A549 (cell line): ENCODE measurements at regions not wholly inside any gene's neighbourhood (a gene's known extent, or its start where the extent isn't known, plus 50 kb on each side); places are given as distances from the start of the nearest gene placed in this dataset.

ENCODE experiments used
- ATAC-seq, 2 experiments: fragments of 200-7000 bp in 1 of 2; fragments of >200 bp in 1 of 2; cut with Nextera tagmentation in 1 of 2; cut with Tn5 transposase in 1 of 2; 3 replicates each; pipeline versions ENCODE4 v1.8.0 to v1.9.1; 2018 to 2020; ENCODE audit warnings: mild to moderate bottlenecking in 1 of 2, moderate library complexity in 1 of 2
- CTCF ChIA-PET: fragments of 300-600 bp; sonication (Branson Sonifier 250); formaldehyde crosslinking; extraction: SDS; loops from one replicate; lab custom pipeline; 2021; ENCODE audit warnings: antibody characterized with exemption, inconsistent platforms; lab: Yijun Ruan, JAX
- POLR2A ChIA-PET: fragments of 350-600 bp; formaldehyde crosslinking; extraction: SDS; loops from one replicate; lab custom pipeline; 2021; ENCODE audit warnings: antibody characterized with exemption, inconsistent platforms; lab: Yijun Ruan, JAX
- DNase-seq, 2 experiments: peaks; one replicate each; pipeline versions ENCODE4 v3.0.0 to v3.0.0-alpha.2; 2011 to 2016; ENCODE audit warnings: low read depth in 1 of 2, low spot score in 1 of 2
- FAIRE-seq: peaks from 2 replicates; lab custom pipeline; 2011; peaks lifted over from hg19 to GRCh38; lab: Jason Lieb, UNC
- H3K27ac ChIP-seq, 2 experiments: fragments of >200 bp; sonication (Bioruptor Twin); formaldehyde crosslinking; 3 replicates each; pipeline ENCODE4 v1.5.1; 2016 to 2017
- H3K4me1 ChIP-seq: fragments of >200 bp; sonication (Bioruptor Twin); formaldehyde crosslinking; 3 replicates; pipeline ENCODE4 v1.6.1; 2016
- H3K4me2 ChIP-seq: fragments of >200 bp; sonication (Bioruptor Twin); formaldehyde crosslinking; 3 replicates; pipeline ENCODE4 v1.6.1; 2016
- H3K4me3 ChIP-seq: fragments of >200 bp; sonication (Bioruptor Twin); formaldehyde crosslinking; 3 replicates; pipeline ENCODE4 v1.5.1; 2016
- H3K9me3 ChIP-seq: fragments of >200 bp; sonication (Bioruptor Twin); formaldehyde crosslinking; 3 replicates; pipeline ENCODE4 v1.6.1; 2016
- CBX8 ChIP-seq: fragments of 200-600 bp; sonication (generic); IDR thresholded peaks from 2 replicates; pipeline ENCODE4 v1.6.1; 2016
- CEBPB ChIP-seq, 2 experiments: fragments of >200 bp in 1 of 2; sonication (Bioruptor Twin) in 1 of 2; formaldehyde crosslinking in 1 of 2; IDR thresholded peaks; 2 replicates each; pipeline ENCODE4 v1.6.1; 2012 to 2016
- CTCF ChIP-seq: fragments of >200 bp; sonication (Bioruptor Twin); formaldehyde crosslinking; IDR thresholded peaks from 3 replicates; pipeline ENCODE4 v1.5.1; 2016
- E2F6 ChIP-seq: IDR thresholded peaks from 2 replicates; pipeline ENCODE4 v1.6.1; 2012; ENCODE audit warnings: low read depth, borderline replicate concordance
- EP300 ChIP-seq, 2 experiments: fragments of >200 bp; sonication (Bioruptor Twin); formaldehyde crosslinking; IDR thresholded peaks; 2 replicates in 1 of 2; 3 replicates in 1 of 2; pipeline ENCODE4 v1.6.1; 2016 to 2017
- FOSB ChIP-seq: fragments of 250-450 bp; sonication (Bioruptor Pico); IDR thresholded peaks from 2 replicates; pipeline ENCODE4 v1.5.0; 2020; ENCODE audit warnings: mild to moderate bottlenecking, moderate library complexity
- HMGXB4 ChIP-seq: fragments of 250-450 bp; sonication (Bioruptor Pico); IDR thresholded peaks from 2 replicates; pipeline ENCODE4 v1.5.0; 2021; ENCODE audit warnings: mild to moderate bottlenecking, moderate library complexity, borderline replicate concordance
- HOXA7 ChIP-seq: fragments of 250-450 bp; sonication (Bioruptor Pico); IDR thresholded peaks from 2 replicates; pipeline ENCODE4 v1.5.0; 2020; ENCODE audit warnings: mild to moderate bottlenecking, moderate library complexity
- HOXB13 ChIP-seq: fragments of 250-450 bp; sonication (Bioruptor Pico); IDR thresholded peaks from 2 replicates; pipeline ENCODE4 v1.5.0; 2020; ENCODE audit warnings: low read depth, mild to moderate bottlenecking, moderate library complexity
- JUNB ChIP-seq: fragments of >200 bp; sonication (Bioruptor Twin); formaldehyde crosslinking; IDR thresholded peaks from 2 replicates; pipeline ENCODE4 v1.6.1; 2016
- MAZ ChIP-seq: fragments of 150-350 bp; IDR thresholded peaks from 2 replicates; pipeline ENCODE4 v1.6.1; 2014; ENCODE audit warnings: antibody characterized with exemption, low read depth, low read length, borderline replicate concordance
- NR3C1 ChIP-seq: fragments of >200 bp; sonication (Bioruptor Twin); formaldehyde crosslinking; IDR thresholded peaks from 3 replicates; pipeline ENCODE4 v1.6.1; 2017
- PBX3 ChIP-seq: IDR thresholded peaks from 2 replicates; pipeline ENCODE4 v1.6.1; 2012
- PHF8 ChIP-seq: fragments of 200-600 bp; sonication (generic); IDR thresholded peaks from 2 replicates; pipeline ENCODE4 v1.6.1; 2016; ENCODE audit warnings: low read depth, mild to moderate bottlenecking, antibody characterized with exemption, moderate library complexity, borderline replicate concordance
- POLR2AphosphoS2 ChIP-seq: conservative IDR thresholded peaks from 2 replicates; pipeline ENCODE4 v1.6.1; 2012; ENCODE audit warnings: low read length, improper control_type of control experiment, inconsistent platforms
- RAD21 ChIP-seq, 2 experiments: fragments of >200 bp in 1 of 2; sonication (Bioruptor Twin) in 1 of 2; formaldehyde crosslinking in 1 of 2; IDR thresholded peaks in 1 of 2; conservative IDR thresholded peaks in 1 of 2; 2 replicates in 1 of 2; 3 replicates in 1 of 2; pipeline ENCODE4 v1.6.1; 2012 to 2018; ENCODE audit warnings: inconsistent platforms in 1 of 2
- RARB ChIP-seq: fragments of 250-450 bp; sonication (Bioruptor Pico); IDR thresholded peaks from 2 replicates; pipeline ENCODE4 v1.8.0; 2021; ENCODE audit warnings: mild to moderate bottlenecking, moderate library complexity
- REST ChIP-seq: fragments of 200-600 bp; sonication (generic); IDR thresholded peaks from 2 replicates; pipeline ENCODE4 v1.6.1; 2016; ENCODE audit warnings: antibody characterized with exemption, mild to moderate bottlenecking, moderate library complexity
- RFX5 ChIP-seq: fragments of 450-650 bp; IDR thresholded peaks from 2 replicates; pipeline ENCODE4 v1.7.1; 2014; ENCODE audit warnings: antibody characterized with exemption, mild to moderate bottlenecking, moderate library complexity
- SMC3 ChIP-seq: fragments of >200 bp; sonication (Bioruptor Twin); formaldehyde crosslinking; IDR thresholded peaks from 3 replicates; pipeline ENCODE4 v1.6.1; 2018; ENCODE audit warnings: inconsistent platforms
- TFCP2L1 ChIP-seq: fragments of 250-450 bp; sonication (Bioruptor Pico); IDR thresholded peaks from 2 replicates; pipeline ENCODE4 v1.5.0; 2021; ENCODE audit warnings: mild to moderate bottlenecking
- ZNF302 ChIP-seq: fragments of 250-450 bp; sonication (Bioruptor Pico); IDR thresholded peaks from 2 replicates; pipeline ENCODE4 v1.9.0; 2021; ENCODE audit warnings: inconsistent platforms, mild to moderate bottlenecking, moderate library complexity
- ZSCAN20 ChIP-seq: fragments of 250-450 bp; sonication (Bioruptor Pico); IDR thresholded peaks from 2 replicates; pipeline ENCODE4 v1.8.0; 2022; ENCODE audit warnings: mild to moderate bottlenecking, moderate library complexity
- WGBS: methylation state at CpG from one replicate; pipeline ENCODE4 v1.1.6; 2017; ENCODE audit errors: missing lambda C conversion rate; 5-methylcytosine and 5-hydroxymethylcytosine counted together

- no peak for TF ChIP-seq REST
- TF ChIP-seq E2F6, result no peak
- TF ChIP-seq TFCP2L1, result peak; percentile 52; the same call in 1 of the 2 replicates
- no peak for TF ChIP-seq HOXB13
- no peak for TF ChIP-seq NR3C1
- TF ChIP-seq JUNB, result no peak
- TF ChIP-seq CTCF, result no peak
- no peak for TF ChIP-seq RFX5
- TF ChIP-seq HMGXB4 (CRISPR knock-in tag), result no peak
- TF ChIP-seq CBX8, result no peak
- no peak for TF ChIP-seq EP300 (IDR thresholded peaks at IDR 0.05)
- TF ChIP-seq SMC3, result no peak
- peak; percentile 55; the same call in 1 of the 2 replicates for TF ChIP-seq POLR2AphosphoS2
Observed at GRCh38 chr7:130872756-130873448, 138.9 kb upstream of the KLF14 start (continued).

GRCh38 chr7:130874071-130874915, 140.3 kb upstream of the KLF14 start:
- TF ChIP-seq PBX3 (no peak), FOSB (CRISPR knock-in tag) (0 out of 2 replicates have a peak, but pooled peaks have one; percentile 27), MAZ (no peak), PHF8 (no peak), ZSCAN20 (no peak), RFX5 (no peak), CEBPB (IDR thresholded peaks at IDR 0.05) (peak in 1 of 2 experiments; percentile 51; a peak in 3 of 4 replicates), ZNF302 (no peak), RAD21 (conservative IDR thresholded peaks at IDR 0.05 in 1 of 2, IDR thresholded peaks at IDR 0.05 in 1 of 2) (no peak), RARB (no peak), HOXA7 (peak; percentile 78; the same call in 1 of the 2 replicates)
- DNase-seq (no peak), ATAC-seq (peak; percentile 5 to 11; a peak in 3 of 6 replicates), FAIRE-seq (no peak)
- ChIA-PET CTCF (interaction anchor here (0.6 to 7.4 kb wide), 21 partner anchors 8 to 550 kb away, joined by 3 to 99 read pairs (median 5); no protein-coding TSS in a partner anchor), POLR2A (interaction anchor here (1.5 kb wide), 1 partner anchor 11 kb away, joined by 5 read pairs; no protein-coding TSS in a partner anchor)
- H3K9me3 ChIP-seq, result no peaks in the 10 kb centered on the region
- no peak overlapping the region for H3K4me2 ChIP-seq
- 89% methylated on average over 6 of the region's 6 CpGs for WGBS
- peaks cover 86% of the 10 kb centered on the region for H3K4me1 ChIP-seq
- no peak overlapping the region for H3K4me3 ChIP-seq
- peak overlapping the region; percentile 56 to 70; a peak in 4 of 6 replicates for H3K27ac ChIP-seq
